Smooth muscle cell (in vitro differentiated cells): ENCODE measurements at regions not wholly inside any gene's neighbourhood (a gene's known extent, or its start where the extent isn't known, plus 50 kb on each side); places are given as distances from the start of the nearest gene placed in this dataset.
A peak's percentile ranks its signal among the peaks of the same experiment; 100 is the strongest.

Source experiments
- DNase-seq: peaks from one replicate; lab custom pipeline; 2025; ENCODE audit not compliant: unreplicated experiment; lab: John Stamatoyannopoulos, UW
- H2AFZ ChIP-seq: fragments of 200-600 bp; sonication (generic); 2 replicates; pipeline ENCODE4 v1.6.0; 2016; ENCODE audit warnings: antibody characterized with exemption, low read depth, mild to moderate bottlenecking
- H3F3A ChIP-seq: fragments of 200-600 bp; sonication (generic); 2 replicates; pipeline ENCODE4 v1.6.0; 2017; ENCODE audit warnings: antibody characterized with exemption, low read depth
- H3K27ac ChIP-seq: fragments of 200-600 bp; sonication (generic); 2 replicates; pipeline ENCODE4 v1.5.1; 2016; ENCODE audit warnings: low read depth, mild to moderate bottlenecking
- H3K27me3 ChIP-seq: fragments of 200-600 bp; sonication (generic); 2 replicates; pipeline ENCODE4 v1.6.1; 2016; ENCODE audit warnings: low read depth, mild to moderate bottlenecking
- H3K36me3 ChIP-seq: fragments of 200-600 bp; sonication (generic); 2 replicates; pipeline ENCODE4 v1.5.1; 2016; ENCODE audit warnings: low read depth
- H3K4me1 ChIP-seq: fragments of 200-600 bp; sonication (generic); 2 replicates; pipeline ENCODE4 v1.5.1; 2016; ENCODE audit warnings: low read depth
- H3K4me2 ChIP-seq: fragments of 200-600 bp; sonication (generic); 2 replicates; pipeline ENCODE4 v1.6.0; 2016; ENCODE audit warnings: mild to moderate bottlenecking
- H3K4me3 ChIP-seq: fragments of 200-600 bp; sonication (generic); 2 replicates; pipeline ENCODE4 v1.5.1; 2016; ENCODE audit warnings: mild to moderate bottlenecking
- H3K79me2 ChIP-seq: fragments of 200-600 bp; sonication (generic); 2 replicates; pipeline ENCODE4 v1.6.0; 2016; ENCODE audit warnings: low read depth, mild to moderate bottlenecking
- H3K9ac ChIP-seq: fragments of 200-600 bp; sonication (generic); 2 replicates; pipeline ENCODE4 v1.6.0; 2016; ENCODE audit warnings: low read depth
- H3K9me3 ChIP-seq: fragments of 200-600 bp; sonication (generic); replicated peaks from 2 replicates; pipeline ENCODE4 v1.5.1; 2016; ENCODE audit warnings: low read depth
- H4K20me1 ChIP-seq: fragments of 200-600 bp; sonication (generic); 2 replicates; pipeline ENCODE4 v1.6.0; 2016; ENCODE audit warnings: low read depth
- CTCF ChIP-seq: fragments of 200-600 bp; sonication (generic); IDR thresholded peaks from 2 replicates; pipeline ENCODE4 v1.5.1; 2017; ENCODE audit warnings: borderline replicate concordance, mild to moderate bottlenecking, antibody characterized with exemption; ENCODE audit not compliant: insufficient read depth, poor library complexity, severe bottlenecking
- WGBS: methylation state at CpG from one replicate; pipeline ENCODE4 v1.1.7; 2016; ENCODE audit warnings: low lambda C conversion rate; 5-methylcytosine and 5-hydroxymethylcytosine counted together

- WGBS = 7% methylated on average over 2 of the region's 2 CpGs
- peaks cover 41% of the 10 kb centered on the region for H3K4me1 ChIP-seq
- H2AFZ ChIP-seq = no peak overlapping the region
- H3K4me3 ChIP-seq = no peak overlapping the region
- no peaks in the 10 kb centered on the region for H3K9me3 ChIP-seq
- H3K27ac ChIP-seq = peak overlapping the region; percentile 98
- H3K4me2 ChIP-seq = peak overlapping the region; percentile 20
- no peaks in the 10 kb centered on the region for H3K36me3 ChIP-seq
- no peaks in the 10 kb centered on the region for H3K27me3 ChIP-seq
- no peak for DNase-seq
- H3K79me2 ChIP-seq = no peaks in the 10 kb centered on the region
- H4K20me1 ChIP-seq = no peaks in the 10 kb centered on the region
- H3K9ac ChIP-seq = peak overlapping the region; percentile 89
- TF ChIP-seq CTCF = no peak
- H3F3A ChIP-seq = peaks cover 69% of the 10 kb centered on the region
Measured at GRCh38 chr9:88749420-88749819, 214.4 kb downstream of the NXNL2 start.

GRCh38 chr9:88750832-88751360 lies 215.9 kb downstream of the NXNL2 start:
- Histone ChIP-seq H3K27ac (peak overlapping the region; percentile 98), H3K27me3 (no peaks in the 10 kb centered on the region), H3K9ac (no peak overlapping the region), H3K4me1 (peaks cover 50% of the 10 kb centered on the region), H3K36me3 (no peaks in the 10 kb centered on the region), H3K4me2 (no peak overlapping the region), H3F3A (peaks cover 66% of the 10 kb centered on the region), H3K79me2 (no peaks in the 10 kb centered on the region), H3K9me3 (no peaks in the 10 kb centered on the region), H4K20me1 (no peaks in the 10 kb centered on the region), H2AFZ (no peak overlapping the region), H3K4me3 (no peak overlapping the region)
- TF ChIP-seq CTCF = no peak
- no peak for DNase-seq
- 95% methylated on average over 3 of the region's 3 CpGs for WGBS

GRCh38 chr9:88751781-88752180 lies 216.8 kb downstream of the NXNL2 start:
- Histone ChIP-seq H3K27me3 (no peaks in the 10 kb centered on the region), H3K4me1 (peaks cover 42% of the 10 kb centered on the region), H3F3A (peaks cover 67% of the 10 kb centered on the region), H3K36me3 (no peaks in the 10 kb centered on the region), H3K4me2 (no peak overlapping the region), H3K27ac (no peak overlapping the region), H3K4me3 (no peak overlapping the region), H3K9ac (no peak overlapping the region), H3K79me2 (no peaks in the 10 kb centered on the region), H3K9me3 (no peaks in the 10 kb centered on the region), H4K20me1 (no peaks in the 10 kb centered on the region), H2AFZ (no peak overlapping the region)
- DNase-seq = no peak
- whole genome bisulfite sequencing = 85% methylated on average over 8 of the region's 8 CpGs
- TF ChIP-seq CTCF = no peak

- Histone ChIP-seq H3K4me2 (peak overlapping the region; percentile 55), H3K9ac (no peak overlapping the region), H3K4me1 (peaks cover 28% of the 10 kb centered on the region), H3K27ac (peak overlapping the region; percentile 94), H4K20me1 (no peaks in the 10 kb centered on the region), H3K4me3 (no peak overlapping the region), H3K27me3 (no peaks in the 10 kb centered on the region), H3F3A (peaks cover 48% of the 10 kb centered on the region), H3K36me3 (no peaks in the 10 kb centered on the region), H3K79me2 (no peaks in the 10 kb centered on the region), H3K9me3 (no peaks in the 10 kb centered on the region), H2AFZ (peak overlapping the region; percentile 49)
- no peak for DNase-seq
- WGBS = 21% methylated on average over 7 of the region's 7 CpGs
- TF ChIP-seq CTCF = no peak
Measured at GRCh38 chr9:88753691-88754367, 218.9 kb downstream of the NXNL2 start.
